CD8-positive, alpha-beta memory T cell (primary cell): ENCODE measurements at regions not wholly inside any gene's neighbourhood (a gene's known extent, or its start where the extent isn't known, plus 50 kb on each side); places are given as distances from the start of the nearest gene placed in this dataset.

Experiments
- CTCF ChIA-PET: fragments of 350-600 bp; sonication (Branson Sonifier 250); formaldehyde crosslinking; loops from one replicate; lab custom pipeline; 2021; ENCODE audit warnings: antibody characterized with exemption; lab: Charles Lee
- POLR2A ChIA-PET: fragments of 350-600 bp; sonication (Branson Sonifier 250); formaldehyde crosslinking; loops from one replicate; lab custom pipeline; 2021; ENCODE audit warnings: antibody characterized with exemption; lab: Charles Lee
- DNase-seq, 5 donors: peaks; one replicate each; pipeline versions ENCODE4 v3.0.0 to v3.0.0-alpha.2; 2020 to 2022; ENCODE audit warnings: mixed read lengths in 1 of 5
- H3K27ac ChIP-seq: one replicate; pipeline ENCODE4 v1.7.0; 2013; ENCODE audit warnings: low read depth, mild to moderate bottlenecking, low read length, moderate library complexity
- H3K27me3 ChIP-seq: 2 replicates; pipeline ENCODE4 v1.7.0; 2013; ENCODE audit warnings: low read length, mild to moderate bottlenecking; ENCODE audit not compliant: insufficient read depth, poor library complexity, severe bottlenecking
- H3K36me3 ChIP-seq: 2 replicates; pipeline ENCODE4 v1.7.0; 2013; ENCODE audit warnings: mild to moderate bottlenecking, low read length, moderate library complexity; ENCODE audit not compliant: insufficient read depth
- H3K4me1 ChIP-seq: 2 replicates; pipeline ENCODE4 v1.7.0; 2013; ENCODE audit warnings: mild to moderate bottlenecking, low read length, moderate library complexity; ENCODE audit not compliant: insufficient read depth
- H3K4me3 ChIP-seq: 2 replicates; pipeline ENCODE4 v1.7.0; 2013; ENCODE audit warnings: mild to moderate bottlenecking, low read length
- H3K9me3 ChIP-seq: 2 replicates; pipeline ENCODE4 v1.7.0; 2013; ENCODE audit warnings: mild to moderate bottlenecking, low read length
- H3K27ac Mint-ChIP-seq, 8 donors: one replicate each; pipeline ENCODE4 v1.8.0; 2020 to 2021; ENCODE audit warnings: mixed read lengths in 8 of 8, mild to moderate bottlenecking in 6 of 8, inconsistent platforms in 3 of 8, moderate library complexity in 3 of 8
- H3K27me3 Mint-ChIP-seq, 2 donors: one replicate each; pipeline ENCODE4 v1.8.0; 2020 to 2021; ENCODE audit warnings: mixed read lengths in 2 of 2, mild to moderate bottlenecking in 1 of 2, moderate library complexity in 1 of 2
- H3K36me3 Mint-ChIP-seq, 3 donors: one replicate each; pipeline ENCODE4 v1.8.0; 2020 to 2021; ENCODE audit warnings: mixed read lengths in 3 of 3, inconsistent platforms in 1 of 3, mild to moderate bottlenecking in 1 of 3
- H3K4me1 Mint-ChIP-seq, 3 donors: one replicate each; pipeline ENCODE4 v1.8.0; 2020 to 2021; ENCODE audit warnings: mixed read lengths in 3 of 3, inconsistent platforms in 1 of 3, mild to moderate bottlenecking in 1 of 3
- H3K4me3 Mint-ChIP-seq, 7 donors: one replicate each; pipeline ENCODE4 v1.8.0; 2020 to 2021; ENCODE audit warnings: mixed read lengths in 7 of 7, mild to moderate bottlenecking in 6 of 7, moderate library complexity in 4 of 7, inconsistent platforms in 2 of 7
- H3K9me3 Mint-ChIP-seq, 5 donors: one replicate each; pipeline ENCODE4 v1.8.0; 2020 to 2022; ENCODE audit warnings: mixed read lengths in 5 of 5, mild to moderate bottlenecking in 3 of 5, moderate library complexity in 2 of 5, inconsistent platforms in 1 of 5

- CTCF ChIA-PET = no interaction called here
- no peaks in the 10 kb centered on the region for H3K36me3 ChIP-seq
- DNase-seq = no peak
- no peaks in the 10 kb centered on the region for H3K27me3 ChIP-seq
- Mint-ChIP-seq H3K36me3 (no peaks in the 10 kb centered on the region), H3K9me3 (peaks cover 0 to 10% (median 0%) of the 10 kb centered on the region in 5 donors), H3K27ac (no peak overlapping the region), H3K4me1 (no peaks in the 10 kb centered on the region), H3K4me3 (no peak overlapping the region), H3K27me3 (no peaks in the 10 kb centered on the region)
- no peak overlapping the region for H3K27ac ChIP-seq
- H3K4me1 ChIP-seq = no peaks in the 10 kb centered on the region
- POLR2A ChIA-PET = no interaction called here
- no peaks in the 10 kb centered on the region for H3K9me3 ChIP-seq
- no peak overlapping the region for H3K4me3 ChIP-seq
Measured at GRCh38 chr13:103394618-103395017, 328.4 kb upstream of the SLC10A2 start.

DNA sequence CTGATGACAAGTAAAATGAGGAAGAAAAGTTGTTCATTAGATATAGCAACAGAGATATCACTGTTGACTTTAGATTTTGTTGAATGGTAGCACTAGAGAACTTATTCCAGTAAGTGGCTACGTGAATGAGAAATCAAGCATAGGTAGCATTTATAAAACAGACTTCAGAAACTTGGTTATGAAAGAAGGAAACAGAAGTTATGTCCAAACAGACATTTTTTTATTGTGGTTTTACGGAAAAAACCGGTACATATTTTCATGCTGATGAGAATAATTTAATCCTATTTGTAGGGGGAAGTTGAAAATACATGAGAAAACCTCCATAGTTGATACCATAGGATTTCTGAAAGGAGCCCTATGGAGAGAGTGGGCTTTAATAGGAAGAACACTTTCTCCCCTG, 325.7 kb upstream of the SLC10A2 start:
- H3K4me1 Mint-ChIP-seq = no peaks in the 10 kb centered on the region
- no peaks in the 10 kb centered on the region for H3K27me3 Mint-ChIP-seq
- CTCF ChIA-PET = no interaction called here
- Histone ChIP-seq H3K27ac (no peak overlapping the region), H3K4me3 (no peak overlapping the region), H3K4me1 (no peaks in the 10 kb centered on the region), H3K27me3 (no peaks in the 10 kb centered on the region), H3K9me3 (no peaks in the 10 kb centered on the region), H3K36me3 (no peaks in the 10 kb centered on the region)
- no peak for DNase-seq
- POLR2A ChIA-PET = no interaction called here
- H3K4me3 Mint-ChIP-seq = no peak overlapping the region
- no peak overlapping the region for H3K27ac Mint-ChIP-seq
- H3K36me3 Mint-ChIP-seq = no peaks in the 10 kb centered on the region
- peaks cover 0 to 3% (median 0%) of the 10 kb centered on the region in 5 donors for H3K9me3 Mint-ChIP-seq

DNA sequence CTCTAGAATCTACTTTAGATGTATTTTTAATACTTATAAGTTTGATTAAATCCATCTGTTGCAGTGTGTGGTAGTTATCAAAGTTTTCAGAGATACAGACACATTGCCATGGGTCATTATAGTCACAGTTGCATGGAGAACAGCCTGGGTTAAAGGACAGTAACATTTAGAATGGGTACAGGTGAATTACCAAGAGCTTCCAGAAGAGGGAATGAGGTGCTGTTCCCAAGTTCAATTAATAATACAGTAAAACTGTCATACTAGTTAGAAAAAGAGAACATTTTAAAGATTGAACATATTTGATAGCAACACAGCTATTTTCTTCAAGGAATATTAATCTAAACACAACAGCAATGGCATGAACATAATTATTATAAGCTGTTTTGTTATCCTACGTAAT, 322.6 kb upstream of the SLC10A2 start:
- no peaks in the 10 kb centered on the region for H3K27me3 Mint-ChIP-seq
- no peak overlapping the region for H3K4me3 Mint-ChIP-seq
- H3K27ac Mint-ChIP-seq = no peak overlapping the region
- peaks cover 0 to 2% (median 0%) of the 10 kb centered on the region in 5 donors for H3K9me3 Mint-ChIP-seq
- no peak for DNase-seq
- Histone ChIP-seq H3K9me3 (no peaks in the 10 kb centered on the region), H3K27ac (no peak overlapping the region), H3K4me3 (no peak overlapping the region), H3K36me3 (no peaks in the 10 kb centered on the region), H3K27me3 (no peaks in the 10 kb centered on the region), H3K4me1 (no peaks in the 10 kb centered on the region)
- CTCF ChIA-PET = no interaction called here
- POLR2A ChIA-PET = no interaction called here
- no peaks in the 10 kb centered on the region for H3K36me3 Mint-ChIP-seq
- H3K4me1 Mint-ChIP-seq = no peaks in the 10 kb centered on the region

GRCh38 chr13:103386341-103386740, 320.1 kb upstream of the SLC10A2 start:
- DNase-seq = no peak
- no peak overlapping the region for H3K27ac ChIP-seq
- Mint-ChIP-seq H3K9me3 (peaks cover 0 to 4% (median 2%) of the 10 kb centered on the region in 5 donors), H3K4me1 (no peaks in the 10 kb centered on the region), H3K27ac (no peak overlapping the region), H3K27me3 (no peaks in the 10 kb centered on the region), H3K36me3 (no peaks in the 10 kb centered on the region), H3K4me3 (no peak overlapping the region)
- H3K27me3 ChIP-seq = no peaks in the 10 kb centered on the region
- no peaks in the 10 kb centered on the region for H3K36me3 ChIP-seq
- POLR2A ChIA-PET = no interaction called here
- H3K9me3 ChIP-seq = no peaks in the 10 kb centered on the region
- CTCF ChIA-PET = no interaction called here
- H3K4me3 ChIP-seq = no peak overlapping the region
- H3K4me1 ChIP-seq = no peaks in the 10 kb centered on the region

GRCh38 chr13:103373916-103374315, 307.7 kb upstream of the SLC10A2 start:
- no peak for DNase-seq
- Mint-ChIP-seq H3K27ac (no peak overlapping the region), H3K4me3 (no peak overlapping the region), H3K4me1 (no peaks in the 10 kb centered on the region), H3K27me3 (no peaks in the 10 kb centered on the region), H3K36me3 (no peaks in the 10 kb centered on the region), H3K9me3 (peaks cover 0 to 26% (median 8%) of the 10 kb centered on the region in 5 donors)
- Histone ChIP-seq H3K27ac (no peak overlapping the region), H3K9me3 (no peaks in the 10 kb centered on the region), H3K4me1 (no peaks in the 10 kb centered on the region), H3K4me3 (no peak overlapping the region), H3K36me3 (no peaks in the 10 kb centered on the region), H3K27me3 (no peaks in the 10 kb centered on the region)
- CTCF ChIA-PET = no interaction called here
- POLR2A ChIA-PET = no interaction called here

DNA sequence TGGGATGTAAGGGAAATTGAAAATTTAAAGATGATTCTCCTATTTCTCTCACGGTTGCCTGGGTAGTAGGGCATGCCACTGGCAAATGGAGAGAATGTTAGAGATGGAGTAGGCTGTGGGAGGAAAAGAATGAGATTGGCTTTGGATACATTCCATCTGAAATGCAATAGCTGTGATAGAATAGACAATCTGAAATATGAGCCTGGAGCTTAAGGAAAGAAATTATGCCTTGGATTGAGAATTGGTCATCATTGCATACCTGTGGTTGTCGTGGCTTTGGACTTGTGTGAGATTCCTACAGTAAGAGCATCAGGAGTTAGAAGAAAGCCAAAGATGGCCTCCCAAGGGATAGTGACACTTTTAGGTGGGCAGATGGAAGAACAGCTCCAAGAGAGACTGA, 305.1 kb upstream of the SLC10A2 start:
- CTCF ChIA-PET = no interaction called here
- Mint-ChIP-seq H3K36me3 (no peaks in the 10 kb centered on the region), H3K4me3 (no peak overlapping the region), H3K9me3 (peaks cover 1 to 4% (median 3%) of the 10 kb centered on the region in 5 donors), H3K27me3 (no peaks in the 10 kb centered on the region), H3K4me1 (no peaks in the 10 kb centered on the region), H3K27ac (no peak overlapping the region)
- Histone ChIP-seq H3K4me1 (no peaks in the 10 kb centered on the region), H3K4me3 (no peak overlapping the region), H3K36me3 (no peaks in the 10 kb centered on the region), H3K27ac (no peak overlapping the region), H3K9me3 (no peaks in the 10 kb centered on the region), H3K27me3 (no peaks in the 10 kb centered on the region)
- DNase-seq = no peak
- POLR2A ChIA-PET = no interaction called here

DNA sequence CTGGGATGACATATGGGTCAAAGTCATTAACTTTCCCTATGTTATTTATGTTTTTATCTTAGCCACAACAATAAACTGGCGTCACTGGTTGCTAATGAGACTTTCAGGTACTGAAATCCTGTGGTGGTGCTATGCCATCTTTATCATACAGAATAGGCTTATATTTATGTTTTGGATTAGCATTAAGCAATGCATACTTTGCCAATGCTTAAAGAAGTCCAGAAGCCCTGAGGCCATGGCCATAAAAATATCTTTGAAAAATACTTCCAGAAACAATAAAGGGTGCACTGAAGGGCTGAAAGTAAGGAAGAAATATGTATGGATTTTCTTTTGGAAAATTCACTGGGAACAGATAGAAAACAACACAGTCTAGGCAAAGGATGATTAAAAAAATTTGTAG, 304.6 kb upstream of the SLC10A2 start:
- no peaks in the 10 kb centered on the region for H3K27me3 Mint-ChIP-seq
- CTCF ChIA-PET = no interaction called here

GRCh38 chr13:103358255-103358932, 292.2 kb upstream of the SLC10A2 start:
- CTCF ChIA-PET = no interaction called here
- Histone ChIP-seq H3K9me3 (no peaks in the 10 kb centered on the region), H3K4me1 (no peaks in the 10 kb centered on the region), H3K27me3 (no peaks in the 10 kb centered on the region), H3K4me3 (no peak overlapping the region), H3K27ac (no peak overlapping the region), H3K36me3 (no peaks in the 10 kb centered on the region)
- Mint-ChIP-seq H3K9me3 (peaks cover 0 to 18% (median 3%) of the 10 kb centered on the region in 5 donors), H3K27me3 (peaks cover 0 to 2% of the 10 kb centered on the region in 2 donors), H3K36me3 (no peaks in the 10 kb centered on the region), H3K4me3 (no peak overlapping the region), H3K27ac (no peak overlapping the region), H3K4me1 (no peaks in the 10 kb centered on the region)
- no peak for DNase-seq
- POLR2A ChIA-PET = no interaction called here

More for the DNA sequence above, 304.6 kb upstream of the SLC10A2 start:
- Histone ChIP-seq H3K27ac (no peak overlapping the region), H3K27me3 (no peaks in the 10 kb centered on the region), H3K4me1 (no peaks in the 10 kb centered on the region), H3K4me3 (no peak overlapping the region), H3K9me3 (no peaks in the 10 kb centered on the region), H3K36me3 (no peaks in the 10 kb centered on the region)
- no peaks in the 10 kb centered on the region for H3K4me1 Mint-ChIP-seq
- H3K4me3 Mint-ChIP-seq = no peak overlapping the region
- DNase-seq = no peak
- H3K36me3 Mint-ChIP-seq = no peaks in the 10 kb centered on the region
- no peak overlapping the region for H3K27ac Mint-ChIP-seq
- H3K9me3 Mint-ChIP-seq = peaks cover 0 to 6% (median 4%) of the 10 kb centered on the region in 5 donors
- POLR2A ChIA-PET = no interaction called here
